ENCODE measurements at regions not wholly inside any gene's neighbourhood (a gene's known extent, or its start where the extent isn't known, plus 50 kb on each side); places are given as distances from the start of the nearest gene placed in this dataset.

GRCh38 chr13:73440296-73440895, 381.6 kb downstream of the KLF5 start:
- in situ Hi-C loops (cut with HindIII; ENCODE audit: low pct_unique_long_range_greater_than_20kb, low sequenced_read_pairs), result no loop called here

DNA sequence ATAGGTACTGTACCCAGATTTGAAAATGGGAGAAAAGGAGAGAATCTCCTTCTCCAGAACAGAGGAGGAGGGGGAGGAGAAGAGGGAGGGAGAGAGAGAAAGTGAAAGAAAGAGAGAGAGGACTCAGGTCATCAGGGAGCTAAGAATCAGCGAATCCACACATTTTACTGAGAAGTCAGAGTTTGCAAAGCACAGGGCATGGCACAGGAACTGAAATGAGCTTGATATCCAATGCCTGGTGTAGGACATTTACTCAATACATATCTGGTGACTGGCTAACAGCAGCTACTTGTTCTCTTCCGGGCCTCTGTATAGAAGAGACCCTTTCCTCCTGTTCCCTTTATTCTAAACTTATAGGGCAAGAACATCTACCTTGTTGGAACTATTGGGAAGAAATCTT, 375.1 kb downstream of the KLF5 start:
- in situ Hi-C loops (cut with HindIII; ENCODE audit: low pct_unique_long_range_greater_than_20kb, low sequenced_read_pairs), result no loop called here
- no peak for DNase-seq (ENCODE audit: low read depth, low spot score)

More at GRCh38 chr13:73440296-73440895, 381.6 kb downstream of the KLF5 start:
- no peak for DNase-seq (ENCODE audit: low read depth, low spot score)

DNA sequence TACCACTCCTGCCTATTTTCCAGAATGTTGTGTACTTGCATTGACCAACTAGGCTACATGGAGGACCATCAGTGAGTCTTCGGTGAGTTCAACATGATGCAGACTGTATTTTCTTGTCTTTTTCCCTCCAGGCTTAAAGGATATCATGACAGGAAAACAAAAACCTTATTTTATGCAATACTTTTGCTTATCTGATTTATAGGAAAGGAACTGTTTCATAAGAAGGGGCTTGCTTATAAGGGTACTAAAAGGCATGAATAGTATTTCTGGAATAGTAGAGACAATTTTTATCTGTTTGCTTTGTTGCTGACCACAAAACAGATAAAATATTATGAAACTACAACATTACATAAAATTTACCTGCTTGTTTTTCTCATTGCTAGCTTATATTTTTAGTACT, 374.7 kb downstream of the KLF5 start:
- no peak for DNase-seq (ENCODE audit: low read depth, low spot score)
- in situ Hi-C loops (cut with HindIII; ENCODE audit: low pct_unique_long_range_greater_than_20kb, low sequenced_read_pairs), result no loop called here

GRCh38 chr13:73429701-73430100, 370.9 kb downstream of the KLF5 start:
- in situ Hi-C loops (cut with HindIII; ENCODE audit: low pct_unique_long_range_greater_than_20kb, low sequenced_read_pairs), result no loop called here
- no peak for DNase-seq (ENCODE audit: low read depth, low spot score)

DNA sequence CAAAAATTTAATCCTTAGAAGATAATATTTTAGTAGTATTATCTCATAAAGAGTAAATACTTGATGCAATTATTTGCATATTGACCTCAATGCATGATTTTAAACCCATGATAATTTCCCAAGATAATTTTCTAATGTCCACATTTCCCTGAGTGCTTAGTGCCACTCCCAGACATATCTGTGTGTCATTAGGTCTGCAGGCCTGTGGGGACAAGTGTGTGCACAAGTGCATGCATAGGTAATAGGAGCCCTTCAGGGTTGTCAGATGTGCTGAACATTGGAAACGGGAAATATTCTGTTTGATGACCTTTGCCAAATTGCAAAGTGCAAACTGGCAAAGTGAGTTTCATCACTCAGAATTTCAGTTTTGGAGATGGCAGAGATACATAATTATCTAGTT, 369.9 kb downstream of the KLF5 start:
- no peak for DNase-seq (ENCODE audit: low read depth, low spot score)
- in situ Hi-C loops (cut with HindIII; ENCODE audit: low pct_unique_long_range_greater_than_20kb, low sequenced_read_pairs), result no loop called here

GRCh38 chr13:73428137-73428536, 369.3 kb downstream of the KLF5 start:
- in situ Hi-C loops (cut with HindIII; ENCODE audit: low pct_unique_long_range_greater_than_20kb, low sequenced_read_pairs), result no loop called here
- DNase-seq (ENCODE audit: low read depth, low spot score), result peak; percentile 77

DNA sequence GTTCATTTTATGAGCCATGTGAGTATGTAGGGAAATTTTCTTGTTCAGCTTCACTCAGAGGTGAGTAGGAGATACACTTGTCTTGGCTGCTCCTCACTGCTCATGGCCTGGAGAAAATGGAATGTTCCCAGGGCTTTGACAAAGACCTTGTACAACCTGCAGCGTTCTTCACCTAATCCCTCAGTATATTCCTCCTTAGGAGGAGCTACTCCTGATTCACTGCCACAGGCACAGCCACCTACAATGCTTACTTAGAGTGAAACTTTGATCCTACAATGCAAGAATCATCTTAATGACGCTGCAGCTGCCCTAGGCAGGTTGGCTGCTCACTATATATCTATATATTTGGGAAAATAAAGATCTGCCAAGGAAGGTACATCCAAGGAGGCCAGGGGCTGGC, 364.2 kb downstream of the KLF5 start:
- no peak for DNase-seq (ENCODE audit: low read depth, low spot score)
- in situ Hi-C loops (cut with HindIII; ENCODE audit: low pct_unique_long_range_greater_than_20kb, low sequenced_read_pairs), result no loop called here

- DNase-seq (ENCODE audit: low read depth, low spot score), result peak; percentile 55
- in situ Hi-C loops (cut with HindIII; ENCODE audit: low pct_unique_long_range_greater_than_20kb, low sequenced_read_pairs), result no loop called here
Observed at GRCh38 chr13:73421310-73421912, 362.6 kb downstream of the KLF5 start.

GRCh38 chr13:73419186-73419585, 360.4 kb downstream of the KLF5 start:
- no peak for DNase-seq (ENCODE audit: low read depth, low spot score)
- in situ Hi-C loops (cut with HindIII; ENCODE audit: low pct_unique_long_range_greater_than_20kb, low sequenced_read_pairs), result no loop called here

DNA sequence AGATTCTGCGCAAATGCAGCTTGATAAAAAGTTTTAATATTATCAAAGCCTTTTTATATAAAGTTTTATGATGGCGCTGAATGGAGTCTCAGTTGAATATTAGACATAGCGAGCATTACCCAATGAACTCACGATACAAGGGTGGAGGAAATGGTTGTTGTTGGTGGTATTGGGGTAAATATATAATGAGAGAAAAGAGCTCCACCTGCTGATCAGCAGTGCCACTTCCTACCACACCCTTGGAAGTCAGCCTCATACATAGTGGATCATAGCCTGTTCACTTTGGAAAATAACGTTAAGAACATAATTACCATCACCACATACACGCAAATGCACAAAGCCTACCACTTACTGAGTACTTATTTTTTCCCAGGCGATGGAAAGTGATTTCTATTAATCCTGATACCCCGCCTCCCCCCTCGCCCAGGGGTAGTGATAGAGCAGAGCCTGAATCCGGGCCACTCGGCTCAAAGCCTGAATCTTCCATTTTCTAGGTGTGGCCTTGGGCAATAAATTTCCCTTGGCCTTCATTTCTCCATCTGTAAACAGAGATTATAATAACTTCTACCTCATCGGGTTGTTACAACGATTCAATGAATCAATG, 358.3 kb downstream of the KLF5 start:
- peak; percentile 35 for DNase-seq (ENCODE audit: low read depth, low spot score)
- in situ Hi-C loops (cut with HindIII; ENCODE audit: low pct_unique_long_range_greater_than_20kb, low sequenced_read_pairs), result no loop called here

- in situ Hi-C loops (cut with HindIII; ENCODE audit: low pct_unique_long_range_greater_than_20kb, low sequenced_read_pairs), result no loop called here
- DNase-seq (ENCODE audit: low read depth, low spot score), result no peak
Observed at GRCh38 chr13:73416093-73416492, 357.3 kb downstream of the KLF5 start.

DNA sequence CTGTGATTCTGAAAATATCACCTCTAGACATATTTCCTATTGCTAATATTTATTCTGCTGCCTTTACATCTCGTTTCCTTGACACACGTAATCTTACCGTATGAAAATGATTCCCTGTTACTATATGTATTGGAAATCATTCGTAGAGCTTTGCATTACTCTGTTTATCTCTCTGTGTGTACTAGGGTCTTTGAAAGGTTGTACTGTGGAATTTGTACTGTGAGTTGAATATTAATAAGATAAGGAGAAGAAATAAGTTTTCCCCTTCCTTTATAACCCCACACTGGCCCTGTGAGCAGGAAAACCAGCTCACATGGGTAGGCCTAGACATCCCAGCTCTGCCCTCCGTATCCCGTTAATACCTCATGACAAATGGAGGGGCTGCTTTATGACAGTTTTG, 354.9 kb downstream of the KLF5 start:
- in situ Hi-C loops (cut with HindIII; ENCODE audit: low pct_unique_long_range_greater_than_20kb, low sequenced_read_pairs), result no loop called here
- no peak for DNase-seq (ENCODE audit: low read depth, low spot score)

GRCh38 chr13:73412933-73413332, 354.1 kb downstream of the KLF5 start:
- no peak for DNase-seq (ENCODE audit: low read depth, low spot score)
- in situ Hi-C loops (cut with HindIII; ENCODE audit: low pct_unique_long_range_greater_than_20kb, low sequenced_read_pairs), result no loop called here

- in situ Hi-C loops (cut with HindIII; ENCODE audit: low pct_unique_long_range_greater_than_20kb, low sequenced_read_pairs), result no loop called here
- peak; percentile 52 for DNase-seq (ENCODE audit: low read depth, low spot score)
Observed at GRCh38 chr13:73411067-73411809, 352.4 kb downstream of the KLF5 start.

- in situ Hi-C loops (cut with HindIII; ENCODE audit: low pct_unique_long_range_greater_than_20kb, low sequenced_read_pairs), result no loop called here
- DNase-seq (ENCODE audit: low read depth, low spot score), result no peak
Observed at GRCh38 chr13:73406454-73406853, 347.6 kb downstream of the KLF5 start.

- in situ Hi-C loops (cut with HindIII; ENCODE audit: low pct_unique_long_range_greater_than_20kb, low sequenced_read_pairs), result no loop called here
- DNase-seq (ENCODE audit: low read depth, low spot score), result no peak
Observed at GRCh38 chr13:73404581-73404980, 345.8 kb downstream of the KLF5 start.

- in situ Hi-C loops (cut with HindIII; ENCODE audit: low pct_unique_long_range_greater_than_20kb, low sequenced_read_pairs), result no loop called here
- no peak for DNase-seq (ENCODE audit: low read depth, low spot score)
Observed at GRCh38 chr13:73403355-73404120, 344.7 kb downstream of the KLF5 start.

DNA sequence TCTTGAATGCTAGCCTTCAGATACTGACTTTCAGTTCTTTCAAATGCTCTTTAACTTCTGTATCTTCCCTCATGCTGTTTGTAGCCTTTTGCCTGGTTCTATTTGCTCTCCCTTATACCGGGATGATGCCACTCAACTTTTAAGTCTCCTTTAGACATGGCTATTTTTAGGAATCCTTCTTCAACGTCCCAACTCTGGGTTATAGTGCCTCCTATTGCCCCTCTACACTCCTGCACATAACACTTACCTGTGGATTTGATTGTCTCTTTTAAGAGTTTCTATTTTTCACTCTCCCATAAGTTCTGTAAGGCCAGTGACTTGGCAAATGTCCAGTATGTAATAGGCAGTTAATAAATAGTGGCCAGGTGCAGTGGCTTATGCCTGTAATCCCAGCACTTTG, 343.0 kb downstream of the KLF5 start:
- in situ Hi-C loops (cut with HindIII; ENCODE audit: low pct_unique_long_range_greater_than_20kb, low sequenced_read_pairs), result no loop called here
- peak; percentile 19 for DNase-seq (ENCODE audit: low read depth, low spot score)
